Bronchial epithelial cell (primary cell): ENCODE measurements at regions not wholly inside any gene's neighbourhood (a gene's known extent, or its start where the extent isn't known, plus 50 kb on each side); places are given as distances from the start of the nearest gene placed in this dataset.

Source experiments
- DNase-seq: peaks from one replicate; pipeline ENCODE4 v3.0.0-alpha.2; 2010; ENCODE audit warnings: low read depth
- FAIRE-seq: peaks from 2 replicates; lab custom pipeline; 2011; peaks lifted over from hg19 to GRCh38; lab: Jason Lieb, UNC
- H3K27me3 ChIP-seq: 2 replicates; pipeline ENCODE4 v1.5.1; 2011; ENCODE audit warnings: low read length; ENCODE audit not compliant: control insufficient read depth, insufficient read depth
- H3K36me3 ChIP-seq: 2 replicates; pipeline ENCODE4 v1.5.1; 2011; ENCODE audit warnings: low read length; ENCODE audit not compliant: control insufficient read depth, insufficient read depth
- H3K4me3 ChIP-seq: 2 replicates; pipeline ENCODE4 v1.5.1; 2011; ENCODE audit warnings: mild to moderate bottlenecking, low read depth, low read length, control low read depth
- TF ChIP-seq, protein P1 (sequence below): IDR thresholded peaks from 2 replicates; pipeline ENCODE4 v1.5.1; 2011; ENCODE audit warnings: mild to moderate bottlenecking, moderate library complexity, low read length, control low read depth, inconsistent platforms; ENCODE audit not compliant: insufficient read depth, severe bottlenecking

- no peak for FAIRE-seq
- TF ChIP-seq, protein P1, sequence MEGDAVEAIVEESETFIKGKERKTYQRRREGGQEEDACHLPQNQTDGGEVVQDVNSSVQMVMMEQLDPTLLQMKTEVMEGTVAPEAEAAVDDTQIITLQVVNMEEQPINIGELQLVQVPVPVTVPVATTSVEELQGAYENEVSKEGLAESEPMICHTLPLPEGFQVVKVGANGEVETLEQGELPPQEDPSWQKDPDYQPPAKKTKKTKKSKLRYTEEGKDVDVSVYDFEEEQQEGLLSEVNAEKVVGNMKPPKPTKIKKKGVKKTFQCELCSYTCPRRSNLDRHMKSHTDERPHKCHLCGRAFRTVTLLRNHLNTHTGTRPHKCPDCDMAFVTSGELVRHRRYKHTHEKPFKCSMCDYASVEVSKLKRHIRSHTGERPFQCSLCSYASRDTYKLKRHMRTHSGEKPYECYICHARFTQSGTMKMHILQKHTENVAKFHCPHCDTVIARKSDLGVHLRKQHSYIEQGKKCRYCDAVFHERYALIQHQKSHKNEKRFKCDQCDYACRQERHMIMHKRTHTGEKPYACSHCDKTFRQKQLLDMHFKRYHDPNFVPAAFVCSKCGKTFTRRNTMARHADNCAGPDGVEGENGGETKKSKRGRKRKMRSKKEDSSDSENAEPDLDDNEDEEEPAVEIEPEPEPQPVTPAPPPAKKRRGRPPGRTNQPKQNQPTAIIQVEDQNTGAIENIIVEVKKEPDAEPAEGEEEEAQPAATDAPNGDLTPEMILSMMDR: no peak
- H3K36me3 ChIP-seq: no peaks in the 10 kb centered on the region
These were observed 235.4 kb downstream of the PYDC2 start for GRCh38 chr3:191696348-191696747.

DNA sequence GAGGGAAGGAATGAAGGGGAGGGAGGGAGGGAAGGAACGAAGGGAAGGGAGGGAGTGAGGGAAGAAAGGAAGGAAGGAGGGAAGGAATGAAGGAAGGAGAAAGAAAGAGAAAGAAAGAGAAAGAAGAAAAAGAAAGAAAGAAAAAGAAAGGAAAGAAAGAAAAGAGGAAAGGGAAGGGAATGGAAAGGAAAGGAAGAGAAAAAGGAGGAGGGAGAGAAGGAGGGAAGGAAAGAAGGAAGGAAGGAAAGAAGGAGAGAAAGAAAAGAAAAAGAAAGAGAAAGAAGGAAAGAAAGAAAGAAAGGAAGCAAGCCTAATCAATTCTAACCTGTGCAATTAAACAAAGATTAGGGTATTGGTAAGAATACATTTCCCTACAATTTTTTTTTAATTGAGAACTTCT lies 238.6 kb downstream of the PYDC2 start:
- Histone ChIP-seq H3K4me3 (no peak overlapping the region), H3K36me3 (no peaks in the 10 kb centered on the region), H3K27me3 (no peaks in the 10 kb centered on the region)
- TF ChIP-seq, protein P1: no peak
- DNase-seq (no peak), FAIRE-seq (no peak)

More at GRCh38 chr3:191696348-191696747, 235.4 kb downstream of the PYDC2 start:
- no peaks in the 10 kb centered on the region for H3K27me3 ChIP-seq
- no peak overlapping the region for H3K4me3 ChIP-seq
- no peak for DNase-seq

GRCh38 chr3:191702121-191702520 lies 241.2 kb downstream of the PYDC2 start:
- TF ChIP-seq, protein P1: no peak
- Histone ChIP-seq H3K4me3 (no peak overlapping the region), H3K36me3 (no peaks in the 10 kb centered on the region), H3K27me3 (no peaks in the 10 kb centered on the region)
- FAIRE-seq: no peak
- DNase-seq: no peak

GRCh38 chr3:191707817-191708216 lies 246.9 kb downstream of the PYDC2 start:
- Histone ChIP-seq H3K36me3 (no peaks in the 10 kb centered on the region), H3K4me3 (no peak overlapping the region), H3K27me3 (no peaks in the 10 kb centered on the region)
- TF ChIP-seq, protein P1: no peak
- no peak for FAIRE-seq
- no peak for DNase-seq

DNA sequence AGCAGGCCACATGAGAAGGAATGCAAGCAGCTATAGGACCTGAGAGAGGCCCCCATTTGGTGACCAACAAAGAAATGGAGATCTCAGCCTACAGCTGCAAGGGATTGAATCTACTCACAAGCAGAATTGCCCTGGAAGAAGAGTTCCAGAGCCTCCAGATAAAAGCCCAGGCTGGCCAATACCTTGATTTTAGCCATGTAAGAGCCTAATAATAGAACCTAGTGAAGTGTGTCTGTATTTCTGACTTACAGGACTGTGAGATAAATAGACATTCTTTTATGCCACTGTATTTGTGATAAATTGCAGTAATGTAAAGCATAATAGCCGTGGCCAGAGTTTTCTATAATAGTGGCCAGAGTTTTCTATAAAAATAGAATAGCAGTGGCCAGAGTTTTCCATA lies 254.6 kb downstream of the PYDC2 start:
- FAIRE-seq (no peak), DNase-seq (no peak)
- TF ChIP-seq, protein P1: no peak
- no peak overlapping the region for H3K4me3 ChIP-seq
- no peaks in the 10 kb centered on the region for H3K27me3 ChIP-seq
- H3K36me3 ChIP-seq: no peaks in the 10 kb centered on the region

DNA sequence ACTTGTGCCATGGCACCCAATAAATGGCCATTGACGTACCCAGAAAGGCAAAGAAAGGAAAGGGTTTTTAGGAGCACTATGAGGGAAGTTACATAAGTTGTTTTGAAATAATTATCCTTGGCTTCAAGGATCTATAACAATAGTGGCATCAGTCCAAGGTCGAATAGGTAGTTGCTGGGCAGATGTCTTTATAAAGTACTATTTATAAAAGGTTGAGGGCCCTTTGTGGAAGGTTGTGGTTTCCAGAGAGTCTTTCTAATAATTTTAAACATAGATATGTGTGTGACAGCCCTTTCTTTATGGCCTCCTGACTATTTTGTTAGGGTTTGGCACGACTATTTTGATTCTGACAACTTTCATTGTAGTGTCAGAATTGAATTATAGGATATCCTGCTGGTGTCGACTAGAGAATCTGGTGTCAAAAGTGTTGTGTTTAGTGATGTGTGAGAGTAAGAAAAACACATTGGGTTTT lies 260.5 kb downstream of the PYDC2 start:
- Histone ChIP-seq H3K4me3 (no peak overlapping the region), H3K27me3 (no peaks in the 10 kb centered on the region), H3K36me3 (no peaks in the 10 kb centered on the region)
- no peak for DNase-seq
- FAIRE-seq: no peak
- TF ChIP-seq, protein P1: no peak
